Forelimb muscle (tissue), 1 donor: ENCODE measurements at regions not wholly inside any gene's neighbourhood (a gene's known extent, or its start where the extent isn't known, plus 50 kb on each side); places are given as distances from the start of the nearest gene placed in this dataset.
"Not testable (repeated sequence)": the region's sequence is repeated elsewhere in the genome, so short reads cannot be mapped to it uniquely, and the experiment has no call there.

Experiments
- DNase-seq: peaks from one replicate; pipeline ENCODE4 v3.0.0-alpha.2; 2013; ENCODE audit warnings: low read depth

DNA sequence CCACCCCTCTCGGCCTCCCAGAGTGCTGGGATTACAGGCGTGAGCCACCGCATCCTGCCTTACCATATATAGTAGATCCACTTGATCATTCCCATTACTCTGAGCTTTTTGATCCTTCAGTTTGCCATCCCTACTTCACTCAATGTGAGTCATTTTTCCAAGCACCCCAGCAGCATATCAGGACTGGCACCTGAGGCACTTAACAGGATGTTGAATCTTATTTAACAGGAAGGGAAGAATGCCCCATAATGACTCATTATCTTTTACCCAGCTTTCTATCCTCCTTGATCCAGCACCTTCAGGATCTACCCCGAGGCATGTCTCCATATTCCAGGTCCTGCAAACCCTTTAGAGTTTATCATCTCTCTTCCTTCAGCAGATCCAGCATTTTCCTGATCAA is 84.9 kb upstream of the CMKLR1 start:
- DNase-seq: no peak

DNA sequence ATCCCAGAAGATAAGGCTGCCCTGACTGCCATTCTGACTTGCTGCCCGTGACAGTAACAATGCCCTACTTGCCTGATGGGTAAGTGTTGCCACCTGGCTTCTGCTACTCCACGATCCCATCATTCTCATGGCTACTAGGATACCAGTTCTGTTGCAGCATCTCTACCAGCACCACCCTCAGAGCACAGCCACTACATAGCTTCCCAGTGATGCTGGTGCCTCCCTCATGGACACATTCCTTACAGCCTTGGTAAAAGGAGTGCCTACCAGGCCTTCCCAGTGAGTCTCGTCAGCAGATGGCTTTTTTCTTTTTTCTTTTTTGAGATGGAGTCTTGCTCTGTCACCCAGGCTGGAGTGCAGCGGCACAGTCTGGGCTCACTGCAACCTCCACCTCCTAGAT is 84.4 kb upstream of the CMKLR1 start:
- DNase-seq: no peak

DNA sequence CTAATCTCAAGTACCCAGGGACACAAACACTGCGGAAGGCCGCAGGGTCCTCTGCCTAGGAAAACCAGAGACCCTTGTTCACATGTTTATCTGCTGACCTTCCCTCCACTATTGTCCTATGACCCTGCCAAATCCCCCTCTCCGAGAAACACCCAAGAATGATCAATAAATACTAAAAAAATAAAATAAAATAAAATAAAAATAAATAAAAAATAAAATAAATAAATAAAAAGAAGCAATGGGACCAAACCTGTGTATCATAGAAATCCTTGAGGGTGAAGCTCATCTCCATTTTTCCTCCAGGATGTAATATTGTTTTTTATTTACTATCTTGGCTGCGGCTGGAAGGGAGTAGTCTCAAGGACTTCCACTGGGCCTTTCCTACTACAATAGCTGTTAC is 82.0 kb upstream of the CMKLR1 start:
- DNase-seq: not testable (repeated sequence)

DNA sequence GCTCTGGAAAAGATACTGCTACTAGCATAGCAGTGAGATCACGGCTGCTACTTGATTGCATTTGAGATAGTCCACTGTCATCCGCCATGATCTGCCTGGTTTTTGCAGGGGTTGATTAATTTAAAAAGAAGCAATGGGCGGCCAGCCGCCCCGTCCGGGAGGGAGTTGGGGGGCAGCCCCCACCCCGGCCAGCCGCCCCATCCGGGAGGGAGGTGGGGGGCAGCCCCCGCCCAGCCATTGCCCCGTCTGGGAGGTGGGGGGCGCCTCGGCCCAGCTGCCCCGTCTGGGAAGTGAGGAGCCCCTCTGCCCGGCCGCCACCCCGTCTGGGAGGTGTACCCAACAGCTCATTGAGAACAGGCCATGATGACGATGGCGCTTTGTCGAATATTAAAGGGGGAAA is 81.3 kb upstream of the CMKLR1 start:
- not testable (repeated sequence) for DNase-seq

DNA sequence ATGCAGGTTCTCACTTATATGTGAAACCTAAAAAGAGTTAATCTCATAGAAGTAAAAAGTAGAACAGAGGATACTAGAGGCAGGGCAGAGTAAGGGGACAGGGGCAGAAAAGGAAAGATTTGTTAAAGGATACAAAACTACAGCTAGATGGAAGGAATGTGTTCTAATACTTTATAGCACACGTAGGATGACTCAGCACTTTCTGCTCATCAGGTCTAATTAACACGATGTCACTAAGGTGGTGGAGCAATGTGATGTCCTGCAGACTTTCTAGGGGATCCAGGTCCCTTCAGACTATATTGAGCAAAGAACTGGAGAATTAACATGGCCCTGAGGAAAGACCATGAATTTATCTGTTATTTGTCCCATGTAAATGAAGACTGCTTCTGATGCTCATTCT is 80.8 kb upstream of the CMKLR1 start:
- no peak for DNase-seq

DNA sequence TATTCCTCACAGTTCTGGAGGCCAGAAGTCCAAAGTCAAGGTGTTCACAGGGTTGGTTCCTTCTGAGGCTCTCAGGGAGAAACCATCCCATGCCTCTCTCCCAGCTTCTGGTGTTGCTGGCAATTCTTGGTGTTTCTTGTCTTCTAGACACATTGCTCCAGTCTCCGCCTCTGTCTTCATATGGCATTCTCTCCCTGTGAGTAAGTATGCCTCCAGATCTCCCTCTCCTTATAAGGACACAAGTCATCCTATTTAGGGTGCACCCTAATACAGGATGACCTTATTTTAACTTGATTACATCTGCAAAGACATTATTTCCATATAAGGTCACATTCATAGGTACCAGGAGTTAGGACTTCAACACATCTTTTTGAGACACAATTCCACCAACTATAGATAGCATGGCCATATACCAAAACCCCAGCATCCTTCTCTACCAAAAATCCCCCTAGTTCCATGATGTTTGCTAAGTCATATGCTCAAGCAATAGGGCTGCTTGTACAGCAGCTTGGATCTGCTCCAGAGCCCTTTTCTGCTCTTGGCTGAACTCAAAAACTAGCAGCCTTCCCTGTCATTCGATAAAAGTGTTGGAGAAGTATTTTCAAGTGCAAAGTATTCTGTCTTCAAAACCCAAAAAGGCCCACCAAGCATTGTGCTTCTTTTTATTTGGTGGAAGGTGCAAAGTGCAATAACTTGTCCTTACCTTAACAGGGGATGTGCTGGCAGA is 79.2 kb upstream of the CMKLR1 start:
- DNase-seq: no peak

DNA sequence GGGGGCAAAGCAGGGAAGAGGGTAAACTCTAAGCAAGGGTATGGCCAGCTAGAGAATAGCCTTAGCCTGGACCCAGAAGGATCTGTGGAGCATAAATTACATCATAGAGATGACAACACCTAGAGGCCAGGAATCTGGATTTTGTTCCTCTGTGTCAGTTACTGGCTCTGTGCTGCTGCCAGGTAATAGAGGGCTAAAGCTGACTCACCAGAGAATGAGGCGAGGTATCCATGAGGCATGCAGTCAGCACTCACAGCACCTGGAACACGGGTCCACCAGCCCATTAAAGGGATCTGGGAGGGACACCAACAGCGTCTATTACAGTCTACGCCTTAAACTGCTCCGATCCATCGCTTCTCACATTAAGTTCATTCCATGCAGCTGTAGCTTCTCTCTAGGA is 74.9 kb upstream of the CMKLR1 start:
- DNase-seq: no peak

DNA sequence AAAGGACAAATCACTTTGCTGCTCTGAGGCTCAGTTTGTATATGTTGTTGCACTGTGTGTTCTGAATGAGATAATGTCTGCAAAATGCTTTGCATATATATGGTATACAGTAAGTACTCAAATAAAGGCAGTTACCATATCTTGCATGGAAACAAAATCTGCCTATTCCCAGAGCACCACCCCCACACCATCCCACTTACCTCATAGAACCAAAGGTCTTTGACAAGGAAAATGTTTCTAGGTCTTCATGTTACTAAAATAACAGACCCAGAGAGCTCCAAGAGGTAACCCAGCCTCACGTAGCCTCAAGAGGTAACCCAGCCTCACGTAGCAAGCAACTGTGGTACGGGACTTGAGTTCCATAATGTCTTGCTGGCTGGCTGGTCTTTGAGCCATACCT is 71.6 kb upstream of the CMKLR1 start:
- no peak for DNase-seq

DNA sequence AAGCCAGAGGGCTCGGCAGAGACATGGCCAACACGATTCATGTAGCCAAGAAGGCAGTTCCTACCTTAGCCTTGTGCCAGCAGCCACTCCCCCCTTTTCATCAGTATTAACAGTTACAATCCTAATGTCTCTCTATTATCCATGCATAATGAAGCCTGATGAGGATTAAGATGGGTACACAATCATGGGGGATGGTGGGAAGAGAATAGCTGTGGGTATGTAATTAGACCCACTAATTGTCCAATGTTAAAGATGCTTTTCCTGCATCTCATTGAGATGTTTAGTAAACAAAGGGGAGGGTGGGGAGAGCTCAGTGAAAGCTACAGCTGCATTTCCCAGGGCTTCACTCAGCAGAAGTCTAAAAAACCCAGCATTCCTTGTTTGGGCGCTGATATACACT is 70.4 kb upstream of the CMKLR1 start:
- DNase-seq: no peak

DNA sequence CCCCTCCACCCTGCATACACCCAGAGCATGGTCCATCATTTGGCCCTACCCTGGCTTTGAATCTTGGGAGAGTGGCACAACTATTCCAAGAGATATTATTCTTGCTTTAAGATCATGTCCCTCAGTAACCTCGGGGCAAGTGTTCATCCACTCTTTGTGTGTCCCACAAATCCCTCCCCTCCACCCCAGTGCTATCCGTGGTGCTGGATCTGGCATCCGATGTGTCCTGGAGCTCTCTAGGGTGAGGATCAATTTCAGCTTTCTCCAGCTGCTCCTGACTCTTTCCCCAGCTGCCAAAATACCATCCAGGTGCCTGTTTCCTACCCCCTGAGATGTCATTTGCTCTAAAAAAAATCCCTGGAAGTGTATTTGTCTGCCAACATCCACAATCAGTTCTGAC is 64.8 kb upstream of the CMKLR1 start:
- DNase-seq: no peak

DNA sequence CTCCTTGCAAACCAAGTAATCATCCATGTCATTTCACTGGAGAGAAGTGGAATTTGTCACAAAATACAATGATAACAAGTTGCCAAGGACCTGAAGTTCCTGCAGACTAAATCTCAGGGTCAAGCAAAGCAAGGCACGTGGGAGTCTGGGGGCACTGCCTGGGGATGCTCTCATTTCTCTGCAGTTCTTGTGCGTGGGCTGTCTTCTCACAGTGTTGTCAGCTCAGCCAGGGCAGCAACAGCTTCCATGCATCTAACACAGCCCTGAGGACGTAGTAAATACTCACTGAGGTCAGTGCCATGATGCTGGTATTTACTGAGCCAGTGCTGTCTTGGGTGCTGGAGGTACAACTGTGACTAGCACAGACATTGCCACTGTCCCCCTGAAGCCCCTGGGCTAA is 62.9 kb upstream of the CMKLR1 start:
- no peak for DNase-seq

DNA sequence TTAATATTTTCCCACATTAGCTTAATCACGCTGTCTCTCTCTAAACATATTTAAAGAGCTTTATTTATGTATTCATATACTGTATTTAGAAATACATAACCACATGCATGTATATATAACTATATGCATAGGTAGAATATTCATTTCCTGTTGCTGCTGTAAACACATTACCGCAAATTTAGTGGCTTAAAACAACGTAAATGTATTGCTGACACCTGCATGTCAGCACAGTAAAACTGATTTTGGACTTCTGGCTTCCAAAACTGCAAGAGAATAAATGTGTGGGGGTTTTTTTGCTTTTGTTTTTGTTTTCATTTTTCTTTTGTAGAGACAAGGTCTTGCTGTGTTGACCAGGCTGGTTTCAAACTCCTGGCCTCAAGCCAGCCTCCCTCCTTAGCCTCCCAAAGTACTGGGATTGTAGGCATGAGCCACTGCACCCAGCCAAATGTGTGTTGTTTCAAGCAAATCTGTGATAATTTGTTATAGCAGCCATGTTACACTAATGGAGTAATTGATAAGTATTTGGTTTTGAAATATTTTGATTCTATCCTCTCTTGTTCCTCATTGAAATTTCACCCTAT is 61.9 kb upstream of the CMKLR1 start:
- DNase-seq: no peak

DNA sequence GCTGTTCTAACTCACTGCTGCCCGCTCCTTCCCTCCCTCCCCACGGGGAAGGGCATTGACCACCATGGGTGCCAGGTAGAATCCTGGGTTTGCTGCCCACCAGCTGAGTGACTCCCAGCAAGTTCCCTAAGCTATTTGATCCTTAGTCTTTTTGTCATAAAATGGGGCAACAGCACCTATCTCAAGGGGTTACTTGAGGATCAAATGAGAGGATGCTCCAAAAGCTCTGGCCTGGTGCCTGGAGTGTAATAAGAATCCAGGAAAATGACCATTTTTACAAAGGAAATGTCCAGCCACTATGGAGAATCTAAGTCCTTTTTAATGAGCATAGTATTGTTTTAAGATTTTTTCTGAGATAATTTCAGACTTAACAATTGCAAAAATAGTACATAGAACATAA is 61.4 kb upstream of the CMKLR1 start:
- DNase-seq: no peak

DNA sequence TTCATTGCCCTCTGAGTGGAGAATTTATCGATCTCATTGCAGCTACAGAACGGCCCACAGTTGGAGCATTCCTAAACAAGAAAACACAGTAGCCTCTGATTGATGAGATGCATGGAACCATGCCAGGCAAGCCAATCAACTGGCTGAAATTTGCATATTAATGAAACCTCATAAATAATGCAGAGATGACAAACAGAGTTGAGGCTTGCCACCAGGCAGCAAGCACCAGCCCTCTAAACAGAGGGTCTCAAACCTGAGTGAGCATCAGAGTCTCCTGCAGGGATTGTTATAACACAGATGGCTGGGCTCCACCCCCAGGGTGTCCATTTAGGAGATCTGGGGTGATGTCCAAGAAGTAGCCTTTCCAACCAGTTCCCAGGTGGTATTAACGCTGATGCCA is 60.9 kb upstream of the CMKLR1 start:
- DNase-seq: no peak

DNA sequence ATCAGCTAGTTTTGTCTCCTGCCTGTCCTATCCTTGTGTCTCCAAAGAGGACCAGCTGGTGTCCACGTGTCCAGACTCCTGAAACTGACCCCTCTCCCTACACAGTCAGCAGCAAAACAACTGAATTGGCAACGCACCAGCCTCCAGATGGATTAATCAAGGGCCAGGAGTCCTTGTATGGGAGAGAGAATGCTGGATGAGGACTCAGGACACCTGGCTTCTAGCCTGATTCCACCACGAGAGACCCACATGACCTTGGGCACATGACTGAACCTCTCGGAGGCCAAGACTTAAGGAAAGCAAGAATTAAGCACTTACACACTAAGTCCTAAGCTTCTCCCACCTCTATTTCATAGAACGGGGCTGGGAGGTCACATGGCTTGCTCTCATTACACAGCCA is 60.4 kb upstream of the CMKLR1 start:
- DNase-seq: no peak

DNA sequence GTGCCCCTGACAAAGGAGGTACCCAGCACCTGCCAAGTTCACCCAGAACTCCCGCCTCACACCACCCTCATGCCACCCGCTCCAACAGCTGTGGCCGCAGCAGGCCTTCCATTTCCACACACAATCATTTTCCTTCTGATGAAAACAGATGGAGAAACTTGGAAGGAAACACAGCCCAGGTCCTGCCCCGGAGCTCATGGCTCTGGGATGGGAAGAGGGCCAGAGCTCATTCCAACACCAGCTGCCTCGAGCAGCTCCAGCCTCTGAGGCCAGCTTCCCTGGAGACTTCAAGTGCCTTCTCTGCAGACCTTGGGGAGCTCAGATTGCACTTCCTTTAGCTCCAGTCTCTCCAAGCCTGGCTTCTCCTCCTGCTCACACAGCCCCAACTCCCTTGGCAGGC is 55.1 kb upstream of the CMKLR1 start:
- DNase-seq: no peak

DNA sequence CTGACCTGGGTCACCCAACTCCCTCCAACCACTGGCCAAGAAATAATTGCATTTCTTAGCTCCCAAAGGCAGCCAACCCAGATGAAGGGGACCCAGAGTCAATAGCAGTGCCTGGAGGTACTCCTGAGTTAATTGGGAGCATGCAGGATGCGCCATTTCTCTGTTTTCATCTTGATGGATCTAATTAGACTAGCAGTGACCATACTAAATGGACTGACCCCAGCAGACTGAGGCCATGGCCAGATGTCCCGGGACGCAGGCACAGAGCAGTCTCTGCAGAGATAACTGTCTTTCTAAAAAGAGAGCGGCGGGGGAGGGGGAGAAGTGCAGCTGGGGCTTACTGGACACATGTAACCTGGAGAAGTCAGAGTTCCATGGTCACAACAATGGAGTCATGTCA is 53.2 kb upstream of the CMKLR1 start:
- no peak for DNase-seq

DNA sequence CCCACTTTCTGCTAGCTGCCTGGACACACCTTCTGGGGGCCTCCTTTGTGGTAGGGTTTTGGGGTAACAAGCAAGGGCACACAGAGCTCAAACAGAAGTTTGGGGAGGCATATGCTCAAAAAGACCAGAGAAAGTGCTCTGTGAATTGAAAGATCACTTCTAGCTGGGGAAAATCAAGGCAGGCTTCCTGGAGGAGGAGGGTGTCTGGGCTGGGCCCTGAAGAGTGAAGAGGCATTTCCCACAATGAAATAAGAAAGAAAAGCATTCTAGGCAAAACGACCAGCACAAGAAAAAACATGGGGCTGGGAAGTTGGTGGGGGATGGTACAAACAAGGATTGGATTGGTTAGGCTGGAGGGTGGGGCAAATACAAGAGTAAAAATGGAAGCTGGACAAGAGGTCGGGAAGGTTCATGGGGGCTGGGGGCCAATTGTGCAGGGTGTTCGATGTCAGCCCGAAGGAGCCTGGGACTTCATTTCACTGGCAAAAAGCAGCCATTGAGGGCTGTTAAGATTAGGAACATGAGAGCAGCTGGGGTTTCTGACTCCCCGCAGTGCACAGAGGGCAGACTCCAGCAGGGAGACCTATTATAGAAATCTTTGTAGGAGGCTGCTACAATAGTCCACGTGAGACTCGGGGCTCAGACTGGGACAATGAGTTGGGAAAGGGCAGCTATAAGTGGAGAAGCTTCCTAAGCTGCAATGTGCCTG is 51.5 kb upstream of the CMKLR1 start:
- DNase-seq: no peak

DNA sequence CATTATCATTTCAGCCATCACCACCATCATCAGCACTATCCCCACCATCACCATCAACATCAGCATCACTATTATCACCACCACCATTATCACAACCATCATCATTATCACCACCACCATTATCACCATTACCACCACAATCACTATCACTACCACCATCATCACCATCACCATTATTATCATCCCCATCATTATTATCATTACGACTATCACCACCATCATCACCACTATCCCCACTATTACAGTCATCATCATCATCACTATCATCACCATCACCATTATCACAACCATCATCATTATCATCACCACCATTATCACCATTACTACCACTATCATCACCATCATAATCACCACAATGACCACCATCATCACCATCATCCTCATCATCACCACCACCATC is 50.4 kb upstream of the CMKLR1 start:
- DNase-seq: no peak
